Urothelium cell line (cell line): ENCODE measurements at regions not wholly inside any gene's neighbourhood (a gene's known extent, or its start where the extent isn't known, plus 50 kb on each side); places are given as distances from the start of the nearest gene placed in this dataset.

Experiments
- DNase-seq: peaks from one replicate; pipeline ENCODE4 v3.0.0; 2011; ENCODE audit warnings: low spot score, mixed read lengths
- FAIRE-seq: peaks from 2 replicates; lab custom pipeline; 2011; peaks lifted over from hg19 to GRCh38; lab: Jason Lieb, UNC

- FAIRE-seq = no peak
- DNase-seq = no peak
Measured at GRCh38 chr17:71337938-71338337, 782.9 kb upstream of the SOX9 start.

GRCh38 chr17:71338396-71338795 lies 782.4 kb upstream of the SOX9 start:
- FAIRE-seq = no peak
- peak; percentile 62 for DNase-seq

GRCh38 chr17:71339206-71339605 lies 781.6 kb upstream of the SOX9 start:
- FAIRE-seq = no peak
- DNase-seq = no peak

- DNase-seq (peak; percentile 26), FAIRE-seq (peak; percentile 88)
Measured at GRCh38 chr17:71342737-71343136, 778.1 kb upstream of the SOX9 start.

- DNase-seq = no peak
- no peak for FAIRE-seq
Measured at GRCh38 chr17:71349908-71350600, 770.8 kb upstream of the SOX9 start.

DNA sequence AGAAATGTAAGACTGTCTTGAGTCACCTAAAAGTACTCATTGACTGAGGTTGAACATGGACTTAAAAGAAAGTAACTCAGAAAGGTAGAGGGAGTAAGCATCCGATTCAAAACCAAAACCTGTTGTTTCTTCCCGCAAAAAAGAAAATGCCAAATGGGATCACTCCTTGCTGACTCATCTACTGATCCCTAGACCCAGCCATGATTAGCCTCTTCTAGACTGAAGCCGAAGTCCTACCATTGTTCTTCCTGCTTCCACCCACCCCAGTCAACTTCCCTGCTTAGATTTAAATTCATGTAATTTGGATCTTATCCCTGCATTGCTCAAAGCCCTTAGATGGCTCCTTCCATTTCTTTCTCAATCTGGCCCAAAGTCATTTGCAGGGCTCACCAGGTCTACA lies 760.5 kb upstream of the SOX9 start:
- FAIRE-seq (no peak), DNase-seq (peak; percentile 65)

DNA sequence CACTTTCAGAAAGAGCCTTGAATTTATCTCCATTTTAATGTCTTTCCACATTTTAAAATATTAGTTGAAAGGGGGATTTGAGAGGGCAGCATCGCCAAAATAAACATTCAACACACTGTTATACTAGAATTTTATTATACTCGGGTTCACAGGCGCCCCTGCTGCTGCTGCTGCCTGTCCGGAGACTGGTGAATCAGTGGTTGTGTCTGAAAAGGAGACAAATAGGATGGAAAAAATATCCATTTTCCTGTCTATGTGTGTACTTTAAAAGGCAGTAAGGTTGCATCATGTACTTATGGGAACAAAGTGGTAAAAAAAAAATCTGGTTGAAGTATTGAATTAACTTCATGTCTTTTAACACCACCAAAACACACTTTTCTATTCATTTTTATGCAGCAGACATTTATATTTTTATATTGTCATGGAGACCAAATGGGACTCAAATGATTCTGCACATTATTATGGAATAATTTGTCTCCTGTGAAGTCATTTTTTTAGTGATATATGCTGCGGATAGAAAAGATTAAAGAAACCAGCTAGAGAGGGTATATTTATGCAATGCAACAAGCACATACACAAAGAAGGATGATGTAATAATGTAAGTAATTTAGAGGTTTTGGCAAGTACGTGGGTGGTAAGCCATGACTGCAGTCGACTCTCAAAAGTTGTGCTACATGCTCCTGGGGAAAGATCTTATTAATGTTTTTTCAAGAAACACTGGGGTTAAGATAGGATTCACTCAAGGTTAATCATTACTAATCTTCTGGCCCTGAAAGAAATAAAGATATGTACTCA lies 759.0 kb upstream of the SOX9 start:
- FAIRE-seq (no peak), DNase-seq (no peak)

DNA sequence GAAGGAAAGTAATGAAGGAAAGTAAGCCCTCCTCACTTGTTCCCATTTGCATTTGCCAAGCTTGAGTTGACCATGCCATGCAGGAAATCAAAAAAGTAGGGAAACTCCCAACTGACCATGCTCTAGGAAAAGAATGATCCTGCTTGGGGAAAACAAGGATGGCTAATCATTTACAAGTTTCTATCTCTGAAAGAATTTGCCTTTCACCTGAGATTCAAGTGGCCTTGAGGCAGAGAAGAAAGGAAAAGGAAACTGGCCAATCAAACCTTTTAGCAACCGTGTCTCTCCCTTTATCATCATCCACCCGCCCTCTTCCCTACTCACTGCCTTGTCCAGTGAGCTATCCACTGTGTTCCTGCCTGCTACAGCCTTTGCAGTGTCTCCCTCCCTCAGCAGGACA lies 757.2 kb upstream of the SOX9 start:
- DNase-seq (no peak), FAIRE-seq (no peak)

- no peak for FAIRE-seq
- DNase-seq = no peak
Measured at GRCh38 chr17:71371809-71372208, 749.0 kb upstream of the SOX9 start.

DNA sequence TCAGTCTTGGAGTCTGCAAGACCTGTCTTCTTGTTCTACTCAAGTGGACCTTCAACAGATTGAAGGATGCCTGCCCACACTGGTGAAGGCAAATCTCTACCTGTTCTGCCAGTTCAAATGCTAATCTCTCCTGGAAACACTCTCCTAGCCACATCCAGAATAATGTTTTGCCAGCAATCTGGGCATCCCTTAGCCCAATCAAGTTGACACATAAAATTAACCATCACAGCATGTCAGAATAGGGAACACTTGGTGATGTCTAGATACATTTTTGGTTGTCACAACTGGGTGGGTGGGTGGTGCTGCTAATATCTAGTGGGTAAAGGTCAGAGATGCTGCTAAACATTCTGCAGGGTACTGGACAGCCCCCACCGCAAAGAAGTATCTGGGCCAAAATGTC lies 744.9 kb upstream of the SOX9 start:
- FAIRE-seq (peak; percentile 68), DNase-seq (no peak)

- DNase-seq (no peak), FAIRE-seq (no peak)
Measured at GRCh38 chr17:71376933-71377332, 743.9 kb upstream of the SOX9 start.

DNA sequence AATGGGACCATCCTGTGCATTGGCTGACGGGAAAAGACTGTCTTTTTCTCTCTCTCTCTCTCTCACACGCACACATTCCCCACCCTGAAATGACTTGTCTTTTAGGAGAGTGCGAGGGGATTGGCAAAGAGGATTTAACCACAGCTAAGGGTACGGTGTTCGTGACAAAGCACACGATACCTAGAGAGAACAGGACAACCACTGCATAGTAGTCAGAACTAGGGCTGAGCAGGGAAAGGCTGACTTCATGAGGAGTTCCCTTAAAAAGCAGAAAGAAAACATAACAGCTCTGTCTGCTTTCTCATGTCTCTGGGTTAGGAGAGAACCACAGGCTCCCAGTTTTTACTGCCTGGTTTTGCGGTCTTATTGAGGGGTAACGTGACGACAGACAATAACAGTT lies 742.8 kb upstream of the SOX9 start:
- DNase-seq (no peak), FAIRE-seq (peak; percentile 50)

DNA sequence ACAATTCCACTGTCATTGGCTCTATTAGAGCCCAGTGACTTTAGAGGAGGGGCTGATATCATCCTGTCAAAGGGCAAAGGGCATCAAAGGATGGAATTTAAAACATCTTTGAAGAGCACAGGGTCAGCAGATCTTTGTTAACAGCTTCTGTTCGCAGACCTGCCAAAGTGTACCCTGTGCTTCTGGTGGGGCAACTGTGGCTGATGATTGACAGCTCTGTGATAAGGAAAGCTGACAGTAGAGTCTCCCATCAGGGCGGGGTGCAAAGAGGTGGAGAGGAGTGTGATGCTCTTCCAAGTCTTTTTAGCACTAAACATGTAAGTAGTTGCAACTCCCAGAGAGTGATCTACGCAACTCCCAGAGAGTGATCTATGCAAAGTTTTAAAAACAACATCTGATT lies 742.1 kb upstream of the SOX9 start:
- DNase-seq (no peak), FAIRE-seq (no peak)

GRCh38 chr17:71379512-71379911 lies 741.3 kb upstream of the SOX9 start:
- DNase-seq (no peak), FAIRE-seq (no peak)

DNA sequence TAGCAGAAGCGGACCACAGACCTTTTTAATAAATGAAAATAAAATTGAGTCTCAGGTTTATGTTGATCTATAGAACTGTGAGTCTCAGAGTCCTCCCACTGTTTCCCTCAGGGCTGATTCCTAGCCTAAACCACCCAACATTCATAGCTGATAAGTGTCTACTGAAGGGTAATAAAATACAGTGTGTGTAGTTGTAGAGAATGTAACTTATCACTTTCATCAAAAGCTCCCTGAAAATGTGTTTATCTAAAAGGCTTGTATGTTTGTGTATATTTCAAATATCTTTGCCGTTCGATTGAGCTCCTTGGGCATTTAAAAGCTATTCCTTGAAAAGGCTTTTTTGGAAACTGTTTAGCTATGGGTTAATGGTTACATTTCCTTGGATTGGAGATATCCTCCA lies 740.3 kb upstream of the SOX9 start:
- FAIRE-seq (no peak), DNase-seq (no peak)

GRCh38 chr17:71380936-71381335 lies 739.9 kb upstream of the SOX9 start:
- FAIRE-seq = no peak
- no peak for DNase-seq

DNA sequence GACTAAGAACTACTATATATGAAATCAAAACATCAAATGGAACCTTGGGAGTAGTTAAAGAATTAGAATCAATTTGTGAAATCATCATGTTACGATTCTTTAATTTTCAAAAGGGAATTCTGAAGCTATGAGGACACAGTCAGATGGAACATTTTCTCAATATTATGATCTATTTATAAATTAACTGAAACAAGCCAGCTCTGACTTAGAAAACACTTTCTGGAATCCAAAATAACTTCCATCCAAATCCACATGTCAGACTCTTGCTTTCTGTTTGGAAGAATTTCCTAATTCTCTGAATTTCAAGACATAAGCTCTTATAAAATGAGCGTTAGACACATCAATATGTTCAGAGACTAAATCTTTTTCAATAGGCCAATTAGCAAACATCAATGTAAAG lies 737.7 kb upstream of the SOX9 start:
- FAIRE-seq = no peak
- no peak for DNase-seq

DNA sequence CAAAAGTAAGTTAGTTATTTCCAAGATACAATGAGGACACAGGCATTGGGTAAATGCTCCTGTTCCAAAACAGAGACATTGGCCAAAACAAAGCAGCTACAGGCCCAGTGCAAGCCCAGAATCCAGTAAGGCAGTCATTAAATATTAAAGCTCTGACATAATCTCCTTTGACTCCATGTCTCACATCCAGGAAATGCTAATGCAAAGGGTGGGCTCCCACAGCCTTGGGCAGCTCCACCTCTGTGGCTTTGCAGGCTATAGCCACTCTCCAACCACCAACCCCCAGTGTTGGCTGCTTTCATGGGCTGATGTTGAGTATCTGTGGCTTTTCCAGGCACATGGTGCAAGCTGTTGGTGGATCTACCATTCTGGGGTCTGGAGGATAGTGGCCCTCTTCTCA lies 733.4 kb upstream of the SOX9 start:
- FAIRE-seq = no peak

GRCh38 chr17:71392715-71393567 lies 727.9 kb upstream of the SOX9 start:
- no peak for DNase-seq
- FAIRE-seq = peak; percentile 86

More for the DNA sequence above, 733.4 kb upstream of the SOX9 start:
- DNase-seq = no peak

- no peak for FAIRE-seq
Measured at GRCh38 chr17:71395901-71396300, 724.9 kb upstream of the SOX9 start.

GRCh38 chr17:71396711-71397110 lies 724.1 kb upstream of the SOX9 start:
- FAIRE-seq = peak; percentile 87
- no peak for DNase-seq

More at GRCh38 chr17:71395901-71396300, 724.9 kb upstream of the SOX9 start:
- no peak for DNase-seq
